ENCODE measurements at regions not wholly inside any gene's neighbourhood (a gene's known extent, or its start where the extent isn't known, plus 50 kb on each side); places are given as distances from the start of the nearest gene placed in this dataset.

- Histone ChIP-seq H3K4me2 (peak overlapping the region; percentile 2; the same call in 1 of the 3 replicates), H3K27ac (peak overlapping the region; percentile 5 to 17; a peak in 4 of 6 replicates)
- 74% methylated on average over 2 of the region's 2 CpGs for WGBS (ENCODE audit: missing lambda C conversion rate)
Observed at GRCh38 chr12:46449856-46450255, 77.3 kb upstream of the SLC38A2 start.

GRCh38 chr12:46449316-46449715 lies 76.7 kb upstream of the SLC38A2 start:
- H3K4me2 ChIP-seq = no peak overlapping the region
- peaks cover 47% of the 10 kb centered on the region for H3K4me1 ChIP-seq
- H3K27ac ChIP-seq = no peak overlapping the region
- no peaks in the 10 kb centered on the region for H3K9me3 ChIP-seq
- ATAC-seq (no peak), DNase-seq (ENCODE audit: low read depth in 1 of 2, low spot score in 1 of 2) (no peak), FAIRE-seq (no peak)
- WGBS (ENCODE audit: missing lambda C conversion rate) = 93% methylated on average over 4 of the region's 4 CpGs
- CTCF ChIA-PET = no interaction called here
- no peak for TF ChIP-seq CHD2 (IDR thresholded peaks at IDR 0.05; ENCODE audit: low read length, partially characterized antibody)
- TF ChIP-seq FOXS1 (CRISPR knock-in tag; IDR thresholded peaks at IDR 0.05) = no peak
- TF ChIP-seq CBX2 (IDR thresholded peaks at IDR 0.05; ENCODE audit: borderline replicate concordance, low read depth) = no peak
- TF ChIP-seq TFCP2L1 (CRISPR knock-in tag; IDR thresholded peaks at IDR 0.05) = no peak
- no peak for TF ChIP-seq PHF8 (IDR thresholded peaks at IDR 0.05; ENCODE audit: borderline replicate concordance, low read depth)
- no peak for TF ChIP-seq NPAS2 (CRISPR knock-in tag; IDR thresholded peaks at IDR 0.05; ENCODE audit: borderline replicate concordance)
- no peak for TF ChIP-seq BHLHE40 (IDR thresholded peaks at IDR 0.05; ENCODE audit: low read depth, low read length)
- TF ChIP-seq ZC3H11A (IDR thresholded peaks at IDR 0.05) = no peak
- POLR2A ChIA-PET = no interaction called here
- no peak overlapping the region for H3K4me3 ChIP-seq

More at GRCh38 chr12:46449856-46450255, 77.3 kb upstream of the SLC38A2 start:
- DNase-seq (ENCODE audit: low read depth in 1 of 2, low spot score in 1 of 2) (no peak), ATAC-seq (no peak; a peak in 1 of 6 replicates), FAIRE-seq (no peak)
- ChIA-PET CTCF (interaction anchor here (0.5 kb wide), 1 partner anchor 325 kb away, joined by 3 read pairs; no protein-coding TSS in a partner anchor), POLR2A (no interaction called here)
- no peaks in the 10 kb centered on the region for H3K9me3 ChIP-seq
- peaks cover 44% of the 10 kb centered on the region for H3K4me1 ChIP-seq
- TF ChIP-seq REST (IDR thresholded peaks at IDR 0.05) (no peak), CHD2 (IDR thresholded peaks at IDR 0.05; ENCODE audit: low read length, partially characterized antibody) (no peak), EHF (CRISPR knock-in tag; IDR thresholded peaks at IDR 0.05) (no peak), HEYL (CRISPR knock-in tag; IDR thresholded peaks at IDR 0.05) (no peak), NFE2L2 (conservative IDR thresholded peaks at IDR 0.05; ENCODE audit: low read length) (no peak), HOXB13 (CRISPR knock-in tag; IDR thresholded peaks at IDR 0.05; ENCODE audit: low read depth) (no peak), HOXA7 (CRISPR knock-in tag; IDR thresholded peaks at IDR 0.05) (no peak), PHF8 (IDR thresholded peaks at IDR 0.05; ENCODE audit: borderline replicate concordance, low read depth) (no peak), MAFK (IDR thresholded peaks at IDR 0.05; ENCODE audit: partially characterized antibody) (no peak), HDAC2 (IDR thresholded peaks at IDR 0.05) (no peak), FOSL2 (IDR thresholded peaks at IDR 0.05) (no peak), FOSL2 (CRISPR knock-in tag; IDR thresholded peaks at IDR 0.05) (no peak), CBX2 (IDR thresholded peaks at IDR 0.05; ENCODE audit: borderline replicate concordance, low read depth) (no peak), FOXS1 (CRISPR knock-in tag; IDR thresholded peaks at IDR 0.05) (no peak), RAD21 (conservative IDR thresholded peaks at IDR 0.05 in 1 of 2, IDR thresholded peaks at IDR 0.05 in 1 of 2) (no peak)
- TF ChIP-seq, protein P1, sequence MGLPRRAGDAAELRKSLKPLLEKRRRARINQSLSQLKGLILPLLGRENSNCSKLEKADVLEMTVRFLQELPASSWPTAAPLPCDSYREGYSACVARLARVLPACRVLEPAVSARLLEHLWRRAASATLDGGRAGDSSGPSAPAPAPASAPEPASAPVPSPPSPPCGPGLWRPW (IDR thresholded peaks at IDR 0.05) = no peak
- no peak overlapping the region for H3K4me3 ChIP-seq

- peak overlapping the region; percentile 27 to 68; a peak in 3 of 6 replicates for H3K27ac ChIP-seq
- ChIA-PET POLR2A (no interaction called here), CTCF (no interaction called here)
- H3K4me3 ChIP-seq = no peak overlapping the region
- ATAC-seq (0 out of 6 replicates have a peak, but pooled peaks of 1 of the 2 experiments have one; percentile 24), DNase-seq (ENCODE audit: low read depth in 1 of 2, low spot score in 1 of 2) (no peak), FAIRE-seq (no peak)
- H3K9me3 ChIP-seq = no peaks in the 10 kb centered on the region
- peak overlapping the region; percentile 45; the same call in 2 of the 3 replicates for H3K4me2 ChIP-seq
- TF ChIP-seq MAFK (IDR thresholded peaks at IDR 0.05; ENCODE audit: partially characterized antibody) (no peak), ZNF302 (CRISPR knock-in tag; IDR thresholded peaks at IDR 0.05) (no peak), EHMT2 (IDR thresholded peaks at IDR 0.05; ENCODE audit: low read depth) (no peak), POLR2A (IDR thresholded peaks at IDR 0.05; ENCODE audit: low read length) (no peak), ZFP36 (IDR thresholded peaks at IDR 0.05; ENCODE audit: borderline replicate concordance, partially characterized antibody) (no peak), NPAS2 (CRISPR knock-in tag; IDR thresholded peaks at IDR 0.05; ENCODE audit: borderline replicate concordance) (no peak), KDM1A (IDR thresholded peaks at IDR 0.05; ENCODE audit: low read depth) (no peak), BHLHE40 (IDR thresholded peaks at IDR 0.05; ENCODE audit: low read depth, low read length) (no peak), HOXB13 (CRISPR knock-in tag; IDR thresholded peaks at IDR 0.05; ENCODE audit: low read depth) (no peak), TP53 (CRISPR knock-in tag; IDR thresholded peaks at IDR 0.05) (no peak), RFX5 (IDR thresholded peaks at IDR 0.05) (no peak)
- TF ChIP-seq, protein P1 (IDR thresholded peaks at IDR 0.05) = no peak
- WGBS (ENCODE audit: missing lambda C conversion rate) = 37% methylated on average over 2 of the region's 2 CpGs
- H3K4me1 ChIP-seq = peaks cover 51% of the 10 kb centered on the region
Observed at GRCh38 chr12:46446645-46447044, 74.1 kb upstream of the SLC38A2 start.

All from A549 (cell line).